DOHH2 (cell line): ENCODE measurements at regions not wholly inside any gene's neighbourhood (a gene's known extent, or its start where the extent isn't known, plus 50 kb on each side); places are given as distances from the start of the nearest gene placed in this dataset.

Source experiments
- H3F3A ChIP-seq: fragments of 200-600 bp; sonication (generic), shearing (Covaris generic); 2 replicates; pipeline ENCODE4 v1.6.0; 2016; ENCODE audit warnings: antibody characterized with exemption, mild to moderate bottlenecking; ENCODE audit not compliant: control insufficient read depth, insufficient read depth
- H3K27ac ChIP-seq: fragments of 200-600 bp; sonication (generic); 2 replicates; pipeline ENCODE4 v1.5.1; 2014; ENCODE audit warnings: low read depth, mild to moderate bottlenecking, low read length, moderate library complexity
- H3K27me3 ChIP-seq: fragments of 200-600 bp; sonication (generic); 2 replicates; pipeline ENCODE4 v1.6.1; 2014; ENCODE audit warnings: mild to moderate bottlenecking, low read length, mixed read lengths; ENCODE audit not compliant: control insufficient read depth
- H3K36me3 ChIP-seq: fragments of 200-600 bp; sonication (generic); 2 replicates; pipeline ENCODE4 v1.6.1; 2014; ENCODE audit warnings: mild to moderate bottlenecking, low read length, moderate library complexity, mixed read lengths; ENCODE audit not compliant: control insufficient read depth
- H3K4me1 ChIP-seq: fragments of 200-600 bp; sonication (generic); 2 replicates; pipeline ENCODE4 v1.6.1; 2014; ENCODE audit warnings: mild to moderate bottlenecking, low read length, mixed read lengths; ENCODE audit not compliant: control insufficient read depth
- H3K4me2 ChIP-seq: fragments of 200-600 bp; sonication (generic); 2 replicates; pipeline ENCODE4 v1.6.0; 2014; ENCODE audit warnings: mild to moderate bottlenecking, low read length, moderate library complexity
- H3K4me3 ChIP-seq: fragments of 200-600 bp; sonication (generic); 2 replicates; pipeline ENCODE4 v1.5.1; 2014; ENCODE audit warnings: mild to moderate bottlenecking, low read length, mixed read lengths
- H3K79me2 ChIP-seq: fragments of 200-600 bp; sonication (generic); 2 replicates; pipeline ENCODE4 v1.6.1; 2014; ENCODE audit warnings: mild to moderate bottlenecking, low read length, mixed read lengths; ENCODE audit not compliant: control insufficient read depth
- H3K9me2 ChIP-seq: fragments of 200-600 bp; sonication (generic); replicated peaks from 2 replicates; pipeline ENCODE4 v1.6.1; 2014; ENCODE audit warnings: mild to moderate bottlenecking, low read length, mixed read lengths; ENCODE audit not compliant: control insufficient read depth
- H3K9me3 ChIP-seq: fragments of 200-600 bp; sonication (generic); 2 replicates; pipeline ENCODE4 v1.6.1; 2014; ENCODE audit warnings: antibody characterized with exemption, low read length, mixed read lengths; ENCODE audit not compliant: control insufficient read depth, insufficient read depth
- H4K20me1 ChIP-seq: fragments of 200-600 bp; sonication (generic); 2 replicates; pipeline ENCODE4 v1.6.0; 2014; ENCODE audit warnings: low read depth, mild to moderate bottlenecking, antibody characterized with exemption, low read length, moderate library complexity; ENCODE audit not compliant: control insufficient read depth, insufficient read depth
- CTCF ChIP-seq: fragments of 200-600 bp; sonication (generic); IDR thresholded peaks from one replicate; pipeline ENCODE4 v1.5.1; 2014; ENCODE audit warnings: antibody characterized with exemption, mild to moderate bottlenecking, low read depth, low read length; ENCODE audit not compliant: poor library complexity, severe bottlenecking
- EZH2phosphoT487 ChIP-seq: fragments of 200-600 bp; sonication (generic); IDR thresholded peaks from 2 replicates; pipeline ENCODE4 v1.6.1; 2017; ENCODE audit warnings: borderline replicate concordance, mild to moderate bottlenecking, antibody characterized with exemption, low read length, moderate library complexity, mixed read lengths

- Histone ChIP-seq H3K9me3 (no peaks in the 10 kb centered on the region), H3K79me2 (no peaks in the 10 kb centered on the region), H3K27ac (no peak overlapping the region), H3K36me3 (no peaks in the 10 kb centered on the region), H3K4me2 (no peak overlapping the region), H3K4me1 (peaks cover 7% of the 10 kb centered on the region), H3K27me3 (peaks cover 17% of the 10 kb centered on the region), H3F3A (no peaks in the 10 kb centered on the region), H4K20me1 (no peaks in the 10 kb centered on the region), H3K4me3 (no peak overlapping the region), H3K9me2 (no peaks in the 10 kb centered on the region)
- TF ChIP-seq EZH2phosphoT487: no peak
- TF ChIP-seq CTCF: no peak
Observed at GRCh38 chr5:1687301-1687970, 112.2 kb downstream of the MRPL36 start.

- peaks cover 7% of the 10 kb centered on the region for H3K4me1 ChIP-seq
- no peak overlapping the region for H3K27ac ChIP-seq
- no peak for TF ChIP-seq CTCF
- TF ChIP-seq EZH2phosphoT487: no peak
- H4K20me1 ChIP-seq: no peaks in the 10 kb centered on the region
- H3K9me3 ChIP-seq: no peaks in the 10 kb centered on the region
- no peaks in the 10 kb centered on the region for H3F3A ChIP-seq
- no peak overlapping the region for H3K4me3 ChIP-seq
- peaks cover 17% of the 10 kb centered on the region for H3K27me3 ChIP-seq
- H3K4me2 ChIP-seq: no peak overlapping the region
- H3K36me3 ChIP-seq: no peaks in the 10 kb centered on the region
- no peaks in the 10 kb centered on the region for H3K9me2 ChIP-seq
- H3K79me2 ChIP-seq: no peaks in the 10 kb centered on the region
Observed at GRCh38 chr5:1686016-1686802, 113.4 kb downstream of the MRPL36 start.

GRCh38 chr5:1685066-1685465, 114.6 kb downstream of the MRPL36 start:
- TF ChIP-seq EZH2phosphoT487 (no peak), CTCF (no peak)
- H4K20me1 ChIP-seq: no peaks in the 10 kb centered on the region
- H3K4me1 ChIP-seq: peaks cover 7% of the 10 kb centered on the region
- H3K27me3 ChIP-seq: peaks cover 15% of the 10 kb centered on the region
- H3K79me2 ChIP-seq: no peaks in the 10 kb centered on the region
- no peaks in the 10 kb centered on the region for H3K9me2 ChIP-seq
- no peak overlapping the region for H3K27ac ChIP-seq
- no peak overlapping the region for H3K4me3 ChIP-seq
- H3K9me3 ChIP-seq: no peaks in the 10 kb centered on the region
- H3K4me2 ChIP-seq: no peak overlapping the region
- no peaks in the 10 kb centered on the region for H3K36me3 ChIP-seq
- H3F3A ChIP-seq: no peaks in the 10 kb centered on the region
